Neural cell (in vitro differentiated cells): ENCODE measurements at regions not wholly inside any gene's neighbourhood (a gene's known extent, or its start where the extent isn't known, plus 50 kb on each side); places are given as distances from the start of the nearest gene placed in this dataset.

Experiments
- EZH2 ChIP-seq: fragments of 200-600, 300-800 bp; shearing (Covaris generic), sonication (generic); IDR thresholded peaks from 2 replicates; pipeline ENCODE4 v1.6.1; 2014; ENCODE audit warnings: antibody characterized with exemption, low read length, borderline replicate concordance, mild to moderate bottlenecking; ENCODE audit not compliant: insufficient read depth, poor library complexity, severe bottlenecking
- MXI1 ChIP-seq: fragments of 450-650 bp; conservative IDR thresholded peaks from 2 replicates; pipeline ENCODE4 v1.6.1; 2014; ENCODE audit warnings: antibody characterized with exemption, mild to moderate bottlenecking; ENCODE audit not compliant: poor library complexity, severe bottlenecking
- POLR2AphosphoS5 ChIP-seq: IDR thresholded peaks from 2 replicates; pipeline ENCODE4 v1.6.1; 2012
- RAD21 ChIP-seq: fragments of 450-650 bp; conservative IDR thresholded peaks from 2 replicates; pipeline ENCODE4 v1.6.1; 2014; ENCODE audit warnings: antibody characterized with exemption, mild to moderate bottlenecking, moderate library complexity
- REST ChIP-seq: IDR thresholded peaks from 2 replicates; pipeline ENCODE4 v1.6.1; 2012; ENCODE audit warnings: borderline replicate concordance
- TAF1 ChIP-seq: IDR thresholded peaks from 2 replicates; pipeline ENCODE4 v1.6.1; 2012; ENCODE audit warnings: low read depth
- TF ChIP-seq, protein P1 (sequence below): fragments of 450-650 bp; IDR thresholded peaks from 2 replicates; pipeline ENCODE4 v1.5.1; 2014; ENCODE audit warnings: antibody characterized with exemption, mild to moderate bottlenecking, moderate library complexity; ENCODE audit not compliant: poor library complexity, severe bottlenecking

GRCh38 chr9:26684029-26684428 is 208.6 kb downstream of the CAAP1 start:
- TF ChIP-seq POLR2AphosphoS5 (no peak), TAF1 (no peak), REST (no peak), MXI1 (no peak), RAD21 (no peak), EZH2 (no peak)
- TF ChIP-seq, protein P1, sequence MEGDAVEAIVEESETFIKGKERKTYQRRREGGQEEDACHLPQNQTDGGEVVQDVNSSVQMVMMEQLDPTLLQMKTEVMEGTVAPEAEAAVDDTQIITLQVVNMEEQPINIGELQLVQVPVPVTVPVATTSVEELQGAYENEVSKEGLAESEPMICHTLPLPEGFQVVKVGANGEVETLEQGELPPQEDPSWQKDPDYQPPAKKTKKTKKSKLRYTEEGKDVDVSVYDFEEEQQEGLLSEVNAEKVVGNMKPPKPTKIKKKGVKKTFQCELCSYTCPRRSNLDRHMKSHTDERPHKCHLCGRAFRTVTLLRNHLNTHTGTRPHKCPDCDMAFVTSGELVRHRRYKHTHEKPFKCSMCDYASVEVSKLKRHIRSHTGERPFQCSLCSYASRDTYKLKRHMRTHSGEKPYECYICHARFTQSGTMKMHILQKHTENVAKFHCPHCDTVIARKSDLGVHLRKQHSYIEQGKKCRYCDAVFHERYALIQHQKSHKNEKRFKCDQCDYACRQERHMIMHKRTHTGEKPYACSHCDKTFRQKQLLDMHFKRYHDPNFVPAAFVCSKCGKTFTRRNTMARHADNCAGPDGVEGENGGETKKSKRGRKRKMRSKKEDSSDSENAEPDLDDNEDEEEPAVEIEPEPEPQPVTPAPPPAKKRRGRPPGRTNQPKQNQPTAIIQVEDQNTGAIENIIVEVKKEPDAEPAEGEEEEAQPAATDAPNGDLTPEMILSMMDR: no peak
